GM18868 (cell line): ENCODE measurements at regions not wholly inside any gene's neighbourhood (a gene's known extent, or its start where the extent isn't known, plus 50 kb on each side); places are given as distances from the start of the nearest gene placed in this dataset.

Source experiments
- ATAC-seq: cut with Tn5 transposase; IDR thresholded peaks from one replicate; pipeline ENCODE4 v1.9.1; 2021; ENCODE audit warnings: mild to moderate bottlenecking, moderate library complexity; ENCODE audit not compliant: unreplicated experiment

GRCh38 chr10:3471927-3472286 lies 299.3 kb upstream of the PITRM1 start:
- no peak for ATAC-seq

DNA sequence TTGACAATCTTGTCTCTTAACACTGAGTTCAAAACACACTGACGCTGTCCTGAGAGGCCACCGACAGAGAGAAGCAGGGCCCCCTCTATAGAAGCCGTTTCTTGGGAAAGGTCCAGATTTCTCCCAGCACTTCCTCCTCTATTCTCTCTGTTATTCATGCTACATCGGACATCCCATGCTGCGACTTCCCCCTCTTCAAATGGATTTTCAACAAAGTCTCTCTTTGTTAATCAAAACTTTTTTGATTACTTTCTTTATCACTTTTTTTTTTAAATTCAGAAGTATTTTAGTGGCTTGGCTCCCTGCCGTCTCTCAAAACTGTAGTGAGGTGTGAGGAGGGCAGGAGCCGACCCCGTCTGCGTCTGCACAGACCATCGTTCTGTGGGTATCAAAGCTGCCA lies 298.9 kb upstream of the PITRM1 start:
- no peak for ATAC-seq

DNA sequence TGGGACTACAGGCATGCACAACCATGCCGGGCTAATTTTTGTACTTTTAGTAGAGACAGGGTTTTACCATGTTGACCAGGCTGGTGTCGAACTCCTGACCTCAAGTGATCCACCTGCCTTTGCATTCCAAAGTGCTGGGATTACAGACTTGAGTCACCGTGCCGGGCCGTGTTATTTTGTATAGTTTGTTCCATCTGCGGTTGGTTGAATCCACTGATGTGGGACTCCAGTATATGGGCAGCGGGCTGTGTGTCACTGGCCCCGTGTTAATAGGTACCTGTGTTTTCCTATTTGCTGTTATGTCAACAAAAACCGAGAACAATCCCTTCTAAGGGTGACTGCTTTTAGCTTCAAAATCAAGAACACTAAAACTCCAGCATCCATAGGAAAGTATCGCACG lies 297.6 kb upstream of the PITRM1 start:
- no peak for ATAC-seq

DNA sequence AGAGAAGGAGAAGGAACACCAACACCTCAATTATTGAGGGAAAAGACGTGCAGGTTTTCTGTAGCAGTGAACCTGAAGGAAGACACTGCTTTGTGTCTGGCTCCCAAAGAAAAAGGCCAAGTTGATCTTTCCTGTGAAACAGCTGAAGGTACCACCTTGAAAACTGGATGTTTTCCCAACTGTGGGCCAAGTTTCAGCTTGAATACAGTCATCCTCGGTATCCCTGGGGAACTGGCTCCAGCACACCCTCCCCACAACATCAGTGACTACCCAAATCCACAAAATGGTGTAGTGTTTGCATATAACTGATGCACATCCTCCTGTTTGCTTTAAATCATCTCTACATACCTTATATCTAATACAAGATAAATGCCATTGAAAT lies 297.0 kb upstream of the PITRM1 start:
- no peak for ATAC-seq

DNA sequence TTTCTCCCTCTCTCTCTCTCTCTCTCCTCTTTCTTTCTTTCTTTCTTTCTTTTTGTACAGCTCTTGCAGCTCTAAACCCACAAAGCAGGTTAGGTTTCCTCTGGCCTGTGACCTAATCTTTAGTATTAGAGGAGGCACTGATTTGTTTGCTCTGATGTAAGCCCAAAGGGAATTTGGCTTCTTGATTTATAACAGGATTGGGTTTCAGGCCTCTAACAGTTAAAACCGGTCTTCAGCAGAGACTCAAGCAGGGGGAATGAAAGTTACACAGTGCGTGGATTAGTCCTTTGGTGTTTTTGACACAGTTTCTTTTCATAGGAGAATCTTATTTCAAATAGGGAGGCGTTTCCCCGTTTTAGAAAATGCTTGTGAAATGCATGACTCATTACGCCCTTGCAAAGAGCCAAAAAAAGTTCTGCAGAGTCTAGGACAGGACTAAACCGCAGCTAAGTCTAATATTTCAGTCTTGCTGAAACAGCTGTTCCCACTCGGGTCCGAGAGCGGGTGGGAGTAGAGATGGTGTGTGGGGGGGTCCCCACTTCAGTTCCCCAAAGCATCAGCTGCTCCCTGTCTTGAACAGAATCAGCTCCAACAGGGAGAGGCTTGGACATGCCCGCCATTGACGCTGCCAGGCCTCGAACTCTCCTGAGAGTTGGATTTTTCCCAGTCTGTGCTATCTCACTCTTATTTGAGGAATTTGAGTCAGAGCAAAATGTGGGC lies 296.5 kb upstream of the PITRM1 start:
- ATAC-seq: peak; percentile 56

GRCh38 chr10:3467052-3467951 lies 294.7 kb upstream of the PITRM1 start:
- no peak for ATAC-seq

DNA sequence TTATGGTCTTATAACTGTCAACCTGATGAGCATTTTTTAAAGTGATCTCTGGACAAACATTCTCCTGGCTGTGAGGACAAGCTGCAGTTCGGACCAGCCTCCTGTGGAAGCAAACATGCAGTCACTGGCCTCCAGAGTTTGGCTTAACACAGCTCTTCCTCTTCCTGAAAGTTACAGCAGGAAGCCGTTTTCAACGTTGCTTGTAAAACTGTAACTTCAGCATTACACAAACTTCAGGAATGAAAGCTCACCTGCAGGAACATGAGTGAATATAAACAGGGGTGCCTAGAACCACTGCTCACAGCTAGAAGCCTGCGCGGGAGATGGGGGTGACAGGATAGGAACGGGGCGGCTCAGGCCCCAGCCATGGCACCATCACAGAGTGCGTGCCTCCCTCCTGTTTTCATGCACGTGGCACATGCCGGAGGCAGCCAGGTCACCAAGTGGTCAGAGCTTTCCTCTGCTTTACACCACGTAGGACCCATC lies 292.9 kb upstream of the PITRM1 start:
- no peak for ATAC-seq

- no peak for ATAC-seq
These were observed 292.3 kb upstream of the PITRM1 start for GRCh38 chr10:3464760-3465405.

- no peak for ATAC-seq
These were observed 288.0 kb upstream of the PITRM1 start for GRCh38 chr10:3460420-3461128.

DNA sequence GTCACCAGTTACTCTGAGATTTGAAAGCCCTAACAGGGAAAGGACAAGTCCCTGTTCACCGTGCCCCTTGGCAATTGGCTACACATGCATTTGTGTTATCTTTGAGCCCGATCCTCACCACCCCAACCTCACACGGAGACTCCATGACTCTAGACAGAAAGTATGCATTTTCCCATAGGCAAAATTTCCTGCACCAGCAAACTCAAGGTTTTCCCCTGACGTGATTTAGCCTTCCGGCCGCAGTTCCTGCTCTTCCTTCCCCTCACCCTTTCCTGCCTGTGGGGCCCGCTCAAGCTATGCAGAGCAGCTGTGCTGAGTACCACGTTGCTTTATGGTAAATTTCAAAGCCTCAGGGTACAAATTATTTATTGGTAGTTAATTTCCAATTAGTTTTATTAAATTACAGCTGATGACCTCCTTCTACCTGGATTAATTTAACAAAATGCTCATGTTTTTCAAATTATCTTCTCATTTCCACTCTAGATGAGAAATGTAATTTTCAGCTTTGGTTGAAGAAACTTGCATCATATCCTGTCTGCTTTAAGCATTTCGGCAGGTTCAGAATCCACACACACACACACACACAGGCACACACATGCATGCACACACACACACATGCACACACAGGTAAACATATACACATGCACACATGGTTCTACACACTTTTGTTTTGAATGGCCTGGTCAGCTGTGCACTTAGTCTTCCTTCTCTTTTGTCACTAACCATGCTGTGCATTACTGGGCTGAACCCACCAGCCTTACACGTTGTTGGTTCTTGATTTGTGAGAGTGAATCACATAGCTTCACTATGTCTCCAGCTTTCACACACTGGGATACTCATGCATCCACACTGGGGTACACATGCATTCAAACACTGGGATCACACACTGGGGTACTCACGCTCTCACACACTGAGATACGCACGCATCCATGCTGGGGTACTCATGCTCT lies 283.1 kb upstream of the PITRM1 start:
- ATAC-seq: no peak

DNA sequence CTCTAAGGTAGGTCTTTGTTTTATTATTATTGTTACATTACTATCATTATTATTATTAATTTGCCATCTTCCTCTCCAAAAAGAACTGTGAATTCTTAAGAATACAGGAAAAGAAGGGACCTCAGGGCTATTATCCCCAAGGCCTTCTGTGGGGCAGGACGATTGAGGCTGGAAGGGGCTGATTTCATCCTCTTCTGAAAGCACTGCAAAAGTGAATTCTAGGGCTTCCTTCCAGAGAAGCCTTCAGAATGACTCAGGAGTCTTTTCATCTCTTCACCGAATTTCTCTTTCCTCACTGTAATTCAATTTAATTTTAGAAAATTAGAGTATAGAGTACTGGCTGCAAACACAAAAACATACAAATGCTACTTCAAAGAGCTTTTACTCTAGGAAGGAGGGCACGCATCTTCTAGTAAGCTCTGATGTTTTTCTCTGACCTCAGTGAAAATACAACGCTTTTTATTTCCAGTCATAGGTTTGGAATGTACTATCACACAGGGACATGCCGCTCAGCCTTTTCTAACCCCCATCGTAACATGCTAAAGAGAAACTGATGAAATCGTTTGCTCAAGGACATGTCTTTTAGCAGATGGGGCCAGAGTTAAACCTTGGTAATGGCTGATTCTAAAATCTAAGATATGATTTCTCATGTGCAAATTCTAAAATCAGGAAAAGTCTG lies 280.2 kb upstream of the PITRM1 start:
- no peak for ATAC-seq

DNA sequence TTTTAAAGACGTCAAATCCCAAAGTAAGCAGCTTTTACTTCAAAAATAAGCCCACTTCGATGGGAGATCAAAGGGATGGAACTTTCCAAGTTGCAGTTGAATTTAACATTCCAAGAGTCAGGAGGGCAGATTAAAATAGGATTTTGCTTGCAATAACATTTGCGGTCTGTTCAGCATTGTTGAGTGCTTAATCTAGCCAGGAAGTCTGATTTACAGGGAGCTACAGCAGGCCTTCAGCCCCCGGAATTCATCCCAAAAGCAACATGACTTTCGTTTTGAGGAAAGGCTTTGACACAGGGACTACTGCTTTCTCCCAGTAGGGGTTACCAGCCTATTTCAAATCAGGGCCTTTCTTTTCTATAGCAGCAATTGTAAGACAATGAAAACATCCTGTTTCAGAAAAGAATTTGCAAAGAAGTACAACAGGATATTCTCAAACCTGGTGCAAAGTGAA lies 279.6 kb upstream of the PITRM1 start:
- ATAC-seq: no peak

DNA sequence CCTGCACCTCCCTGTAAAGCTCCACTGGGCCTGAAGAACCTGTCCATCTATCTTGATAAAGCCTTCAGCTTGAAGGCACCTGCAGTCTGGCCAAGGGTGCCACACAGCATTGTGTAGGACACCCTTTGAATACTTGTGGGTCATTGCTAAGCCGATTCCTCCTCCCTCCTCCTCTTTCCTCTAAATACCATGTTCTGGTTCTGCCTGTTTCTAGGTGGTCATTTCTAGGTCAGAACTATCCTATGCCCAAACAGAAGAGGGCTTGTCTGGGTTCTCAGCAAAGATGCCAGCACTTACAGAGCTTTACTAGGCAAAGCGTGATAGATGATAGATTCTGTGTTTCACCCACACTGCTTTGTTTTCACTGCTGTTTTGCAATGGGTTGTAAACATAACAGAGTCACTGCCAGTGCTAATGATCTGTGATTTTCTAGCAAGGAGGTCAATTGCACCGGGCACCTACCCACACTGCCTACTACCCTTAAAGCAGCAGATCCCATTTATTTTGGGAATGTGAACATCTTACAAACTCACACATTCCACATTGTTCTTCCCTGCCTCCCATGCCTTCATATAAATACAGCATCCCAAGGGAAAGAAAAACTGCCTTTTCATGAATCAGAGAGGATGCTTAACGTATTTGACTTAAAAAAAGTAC lies 279.1 kb upstream of the PITRM1 start:
- no peak for ATAC-seq

DNA sequence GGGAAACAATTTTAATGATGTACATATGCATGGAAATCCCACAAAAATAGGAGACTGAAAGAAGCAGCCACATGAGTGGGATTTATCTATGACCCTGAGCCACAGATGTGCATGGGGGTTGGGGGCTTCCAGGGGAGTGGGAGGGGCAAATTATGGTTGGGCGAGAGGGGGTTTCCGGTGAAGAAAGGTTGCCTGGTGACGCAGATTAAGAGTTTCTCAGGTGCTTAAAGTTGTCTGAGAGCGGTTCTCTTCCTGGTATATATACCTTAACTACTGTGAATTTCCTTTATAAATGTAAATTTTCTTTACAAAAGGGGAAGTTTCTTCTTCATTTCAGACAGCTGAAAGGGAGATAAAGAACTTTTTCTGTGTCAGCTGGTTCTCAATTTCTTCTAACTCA lies 273.6 kb upstream of the PITRM1 start:
- no peak for ATAC-seq

DNA sequence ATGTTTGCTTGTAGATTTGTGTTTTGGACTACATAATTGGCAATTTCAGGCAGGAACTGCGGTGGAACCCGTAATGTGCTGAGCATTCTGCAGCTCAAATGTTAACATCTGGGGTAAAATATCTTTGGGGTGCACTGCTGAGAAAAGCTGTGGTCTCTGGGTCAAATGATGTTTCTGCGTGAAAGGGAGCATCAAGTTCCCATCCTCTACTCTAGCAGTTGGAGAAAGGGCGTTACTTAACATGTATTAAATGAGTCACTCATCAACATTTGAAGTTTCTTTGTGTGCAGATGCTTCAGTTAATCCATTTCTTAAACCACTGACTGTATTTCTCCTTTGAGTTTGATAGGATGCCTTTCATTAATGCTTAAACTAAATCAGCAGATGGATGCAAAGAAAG lies 273.1 kb upstream of the PITRM1 start:
- no peak for ATAC-seq

GRCh38 chr10:3442451-3442990 lies 269.9 kb upstream of the PITRM1 start:
- ATAC-seq: no peak

- no peak for ATAC-seq
These were observed 266.6 kb upstream of the PITRM1 start for GRCh38 chr10:3439183-3439582.

GRCh38 chr10:3438606-3439005 lies 266.0 kb upstream of the PITRM1 start:
- no peak for ATAC-seq

DNA sequence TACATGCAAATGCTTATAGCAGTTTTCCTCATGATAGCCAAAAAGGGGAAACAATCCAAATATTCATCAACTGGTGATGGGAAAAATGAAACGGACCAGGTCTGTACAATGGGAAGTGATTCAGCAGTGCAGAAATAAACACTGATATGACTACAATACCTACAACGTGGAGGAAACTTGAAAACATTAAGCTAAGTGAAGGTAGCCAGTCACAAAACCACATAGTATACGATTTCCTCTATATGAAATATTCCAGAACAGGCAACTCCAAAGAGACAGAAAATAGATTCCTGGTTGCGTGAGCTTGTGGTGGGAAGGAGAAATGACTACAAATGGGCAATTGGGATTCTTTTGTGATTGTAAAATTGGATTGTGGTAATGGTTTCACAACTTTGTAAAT lies 263.1 kb upstream of the PITRM1 start:
- no peak for ATAC-seq
